ENCODE measurements at regions not wholly inside any gene's neighbourhood (a gene's known extent, or its start where the extent isn't known, plus 50 kb on each side); places are given as distances from the start of the nearest gene placed in this dataset.

DNA sequence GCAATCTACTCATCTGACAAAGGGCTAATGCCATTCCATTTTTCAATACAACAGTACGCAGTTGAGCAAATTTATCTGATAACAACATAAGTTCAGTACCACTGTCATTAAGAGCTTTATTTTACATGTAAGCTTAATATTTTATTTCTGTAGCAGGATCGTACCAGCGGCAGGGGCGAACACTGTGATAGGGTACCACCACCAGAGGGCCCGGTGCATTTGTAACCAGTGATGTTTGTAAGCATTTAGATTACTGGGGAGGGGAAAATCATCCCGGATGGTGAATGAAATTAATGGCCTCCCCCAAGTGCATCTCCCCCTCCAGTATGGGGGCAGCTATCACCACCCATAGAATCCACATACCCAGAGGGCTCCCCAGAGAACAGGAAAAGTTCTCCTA is 179.0 kb downstream of the ADGRA3 start:
- no peak for DNase-seq
- intact Hi-C loops (cut with DNase I): no loop called here
- no peak for ATAC-seq (ENCODE audit: poor library complexity)

DNA sequence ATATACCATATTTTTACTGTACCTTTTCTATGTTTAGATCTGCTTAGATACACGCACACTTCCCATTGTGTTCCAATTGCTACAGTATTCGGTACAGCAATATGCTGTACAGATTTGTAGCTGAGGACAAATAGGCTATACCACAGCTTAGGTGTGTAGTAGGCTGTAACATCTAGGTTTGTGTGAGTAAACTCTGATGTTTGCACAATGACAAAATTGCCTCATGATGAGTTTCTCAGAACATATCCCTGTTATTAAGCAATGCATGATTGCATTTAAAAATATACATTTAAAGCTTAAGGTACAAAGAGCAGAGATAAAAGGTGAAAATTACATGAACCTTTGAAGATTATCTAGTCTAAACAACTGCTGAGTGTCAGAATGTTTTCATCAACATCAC is 181.7 kb downstream of the ADGRA3 start:
- ATAC-seq (ENCODE audit: poor library complexity) (no peak), DNase-seq (no peak)
- intact Hi-C loops (cut with DNase I): no loop called here

GRCh38 chr4:22324422-22324821 is 191.4 kb downstream of the ADGRA3 start:
- ATAC-seq (ENCODE audit: poor library complexity) (peak; percentile 29), DNase-seq (no peak)
- intact Hi-C loops (cut with DNase I): no loop called here

DNA sequence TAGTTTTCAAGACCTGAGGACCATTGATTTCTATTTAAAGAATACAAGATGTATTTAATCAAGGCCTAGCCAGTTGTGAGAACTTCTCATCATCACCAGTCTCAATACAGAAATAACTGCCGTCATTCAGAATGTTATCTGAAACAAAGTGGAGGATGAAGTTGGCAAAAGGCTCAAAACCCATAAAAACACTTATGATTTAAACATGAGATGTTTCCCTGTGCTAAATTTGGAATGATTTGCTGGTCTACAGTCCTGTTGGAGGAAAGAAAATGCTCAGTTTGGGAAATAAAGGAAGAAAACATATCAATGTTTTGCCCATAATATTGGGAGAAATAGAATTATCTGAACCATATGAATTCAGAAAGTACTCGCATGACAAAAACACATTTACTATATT is 192.2 kb downstream of the ADGRA3 start:
- DNase-seq (no peak), ATAC-seq (ENCODE audit: poor library complexity) (no peak)
- intact Hi-C loops (cut with DNase I): no loop called here

GRCh38 chr4:22322996-22323395 is 192.9 kb downstream of the ADGRA3 start:
- intact Hi-C loops (cut with DNase I): no loop called here
- ATAC-seq (ENCODE audit: poor library complexity): no peak
- DNase-seq: no peak

GRCh38 chr4:22315628-22316027 is 200.2 kb downstream of the ADGRA3 start:
- intact Hi-C loops (cut with DNase I): no loop called here
- no peak for DNase-seq
- ATAC-seq (ENCODE audit: poor library complexity): no peak

DNA sequence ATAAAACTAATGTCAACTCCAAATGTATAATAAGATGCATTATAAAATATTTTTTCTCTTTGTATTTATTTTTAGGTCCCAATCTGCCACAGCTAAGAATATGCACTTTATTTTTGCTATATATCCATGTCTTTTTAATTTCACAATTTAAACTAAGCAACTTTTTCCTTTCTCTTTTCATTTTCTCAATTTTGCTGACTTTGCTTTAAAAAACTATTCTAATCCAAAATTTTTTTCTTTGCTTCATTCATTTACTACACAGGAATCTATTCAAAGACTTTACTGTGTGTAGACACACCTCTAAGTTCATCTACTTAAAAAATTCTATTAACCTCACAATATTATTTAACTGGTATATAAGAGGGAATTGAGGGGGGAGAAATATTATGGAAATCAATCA is 201.9 kb downstream of the ADGRA3 start:
- no peak for ATAC-seq (ENCODE audit: poor library complexity)

GRCh38 chr4:22312113-22312512 is 203.8 kb downstream of the ADGRA3 start:
- intact Hi-C loops (cut with DNase I): no loop called here
- ATAC-seq (ENCODE audit: poor library complexity) (no peak), DNase-seq (no peak)

More for the DNA sequence above, 201.9 kb downstream of the ADGRA3 start:
- intact Hi-C loops (cut with DNase I): no loop called here
- DNase-seq: no peak

DNA sequence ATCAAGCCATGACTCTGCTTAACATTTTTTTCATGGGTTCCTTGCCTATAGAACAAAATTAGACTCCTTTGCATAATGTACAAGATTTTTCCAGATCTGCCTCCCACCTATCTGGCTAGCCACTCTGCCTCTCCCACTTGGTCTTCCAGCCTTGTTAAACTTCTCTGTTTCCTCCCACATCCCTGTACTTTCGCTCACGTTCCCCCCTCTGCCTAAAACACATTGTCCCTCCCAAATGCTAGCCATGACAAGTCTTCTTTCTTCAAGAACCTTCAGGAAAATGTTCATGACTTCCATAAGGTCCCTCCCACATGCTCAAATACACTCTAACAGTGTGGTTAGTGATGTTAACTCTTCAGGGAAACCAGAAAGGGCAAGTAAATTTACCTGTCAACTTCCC is 214.6 kb downstream of the ADGRA3 start:
- no peak for ATAC-seq (ENCODE audit: poor library complexity)
- no peak for DNase-seq
- intact Hi-C loops (cut with DNase I): no loop called here

- no peak for ATAC-seq (ENCODE audit: poor library complexity)
- DNase-seq: no peak
- intact Hi-C loops (cut with DNase I): no loop called here
Observed at GRCh38 chr4:22299678-22300077, 216.2 kb downstream of the ADGRA3 start.

DNA sequence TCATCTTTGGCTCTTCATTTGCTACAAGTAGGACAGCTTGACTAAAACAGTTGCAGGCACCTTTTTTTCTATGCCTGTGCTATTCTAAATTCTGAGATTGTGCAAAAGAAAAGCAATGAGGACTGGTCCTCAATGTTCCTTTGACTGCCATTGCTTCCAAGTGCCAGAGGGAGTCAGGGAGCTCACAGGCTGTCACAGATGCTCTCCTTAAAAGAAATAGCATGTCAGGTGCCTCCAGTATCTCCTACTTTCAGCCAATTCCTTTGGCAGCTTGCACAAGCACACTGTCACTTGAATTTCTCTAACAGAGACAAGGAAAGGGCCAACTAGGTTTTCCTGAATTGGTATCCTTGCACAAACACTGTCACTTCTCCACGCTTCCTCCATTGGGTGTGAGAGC is 228.2 kb downstream of the ADGRA3 start:
- ATAC-seq (ENCODE audit: poor library complexity): no peak
- intact Hi-C loops (cut with DNase I): no loop called here
- no peak for DNase-seq

DNA sequence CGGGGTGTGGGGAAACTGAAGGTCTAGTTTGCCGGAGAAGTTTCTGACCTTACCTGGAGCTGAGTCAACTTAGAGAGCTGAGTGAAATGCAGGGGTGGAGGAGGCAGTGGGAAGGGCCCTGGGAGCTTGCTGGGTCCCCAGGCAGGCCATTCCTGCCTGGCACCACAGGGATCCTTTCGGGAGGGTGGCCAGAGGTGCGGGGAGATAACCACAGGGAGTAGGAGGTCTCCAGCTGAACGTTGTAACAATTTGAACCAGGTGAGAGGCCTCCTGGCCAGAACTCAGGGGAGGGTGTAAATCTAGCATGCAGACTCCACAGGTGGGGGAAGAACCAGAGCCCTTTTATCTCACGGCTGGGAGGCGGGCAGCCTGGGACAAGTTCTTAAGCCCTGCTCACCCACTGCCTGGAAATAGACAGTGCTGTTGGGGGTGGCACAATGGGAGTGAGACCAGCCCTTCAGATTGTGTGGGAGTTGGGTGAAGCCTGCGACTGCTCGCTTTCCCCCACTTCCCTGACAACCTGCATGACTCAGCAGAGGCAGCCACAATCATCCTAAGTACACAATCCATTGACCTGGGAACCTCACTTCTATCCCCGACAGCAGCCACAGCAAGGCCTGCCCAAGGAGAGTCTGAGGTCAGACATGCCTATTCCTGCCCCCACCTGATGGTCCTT is 247.4 kb downstream of the ADGRA3 start:
- intact Hi-C loops (cut with DNase I): no loop called here
- DNase-seq (peak; percentile 21), ATAC-seq (ENCODE audit: poor library complexity) (no peak)

- DNase-seq (no peak), ATAC-seq (ENCODE audit: poor library complexity) (no peak)
- intact Hi-C loops (cut with DNase I): no loop called here
Observed at GRCh38 chr4:22264261-22264660, 251.6 kb downstream of the ADGRA3 start.

DNA sequence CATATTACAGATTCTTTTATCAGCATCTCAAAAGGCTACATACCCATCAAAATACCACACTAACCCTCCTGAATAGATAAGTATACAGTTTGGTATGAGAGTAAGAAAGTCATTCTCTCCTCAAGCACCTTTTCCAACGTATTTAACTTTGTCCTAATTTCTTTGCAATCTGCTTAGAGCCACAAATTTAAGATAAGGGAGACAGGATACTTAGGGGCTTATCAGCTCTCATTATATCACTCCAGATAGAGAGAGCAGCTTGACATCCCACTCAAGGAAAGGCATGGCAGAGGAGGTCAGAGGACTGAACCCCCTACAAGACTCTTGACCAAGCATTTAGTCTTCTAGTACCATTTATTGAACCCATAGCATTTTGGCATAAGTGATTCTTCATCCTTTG is 262.4 kb downstream of the ADGRA3 start:
- ATAC-seq (ENCODE audit: poor library complexity) (no peak), DNase-seq (no peak)
- intact Hi-C loops (cut with DNase I): no loop called here

DNA sequence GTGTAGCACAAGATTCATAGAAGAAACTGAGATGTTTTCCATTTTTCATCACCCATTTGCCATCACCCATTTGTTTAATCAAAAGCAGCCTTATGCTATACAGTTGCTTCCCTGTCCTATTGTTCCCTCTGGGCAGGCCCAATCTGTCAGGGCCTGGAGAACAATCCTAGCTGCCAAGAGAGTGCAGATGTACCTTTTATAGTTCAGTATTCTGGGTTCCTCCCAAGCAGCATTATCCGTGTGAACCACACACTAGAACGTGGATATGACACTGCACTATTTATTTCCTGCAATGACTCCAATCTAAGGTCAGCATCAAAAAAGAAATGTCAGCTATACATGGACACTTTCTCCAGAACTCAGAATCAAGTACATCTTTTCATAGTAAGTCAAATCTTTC is 269.0 kb downstream of the ADGRA3 start:
- DNase-seq: no peak
- peak; percentile 65 for ATAC-seq (ENCODE audit: poor library complexity)
- intact Hi-C loops (cut with DNase I): no loop called here

DNA sequence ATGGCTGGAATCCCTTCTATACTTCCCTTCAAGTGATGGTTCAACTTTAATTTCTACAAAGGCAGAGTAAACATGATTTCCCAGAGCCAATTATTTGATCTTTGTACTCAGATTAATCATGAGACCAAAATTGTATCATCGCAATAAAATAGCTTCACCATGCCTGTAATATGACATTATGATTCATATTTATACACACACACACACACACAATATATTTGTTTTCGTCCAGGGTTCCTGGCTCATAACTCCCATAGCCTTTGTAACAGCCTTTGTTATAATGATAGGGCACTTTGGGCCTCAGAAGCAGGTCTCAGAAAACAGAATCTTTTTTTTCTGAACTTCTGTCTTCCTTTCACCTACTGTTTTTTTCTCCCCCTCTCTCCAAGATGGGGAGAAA is 270.6 kb downstream of the ADGRA3 start:
- intact Hi-C loops (cut with DNase I): no loop called here
- DNase-seq (no peak), ATAC-seq (ENCODE audit: poor library complexity) (no peak)

GRCh38 chr4:22241415-22241814 is 274.5 kb downstream of the ADGRA3 start:
- intact Hi-C loops (cut with DNase I): no loop called here
- no peak for DNase-seq
- no peak for ATAC-seq (ENCODE audit: poor library complexity)

DNA sequence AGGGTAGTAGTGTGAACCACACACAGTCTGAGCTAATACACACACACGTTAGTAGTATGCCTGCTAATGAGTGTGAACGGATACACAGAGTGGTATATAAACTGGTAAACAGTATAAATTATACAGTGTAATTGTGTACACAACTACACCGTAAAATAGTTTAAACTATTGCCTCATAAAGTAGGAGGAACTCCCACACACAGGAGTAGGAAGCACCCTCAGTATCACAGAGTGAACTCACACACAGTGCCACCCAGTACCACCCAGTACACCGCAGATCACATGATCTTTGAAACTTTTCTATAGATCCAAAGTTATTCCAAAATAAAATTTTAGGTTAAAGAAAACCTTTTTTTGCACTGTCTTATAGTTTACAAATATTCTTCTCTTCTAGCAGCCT is 275.1 kb downstream of the ADGRA3 start:
- intact Hi-C loops (cut with DNase I): no loop called here
- DNase-seq (no peak), ATAC-seq (ENCODE audit: poor library complexity) (no peak)

- DNase-seq (no peak), ATAC-seq (ENCODE audit: poor library complexity) (no peak)
- intact Hi-C loops (cut with DNase I): no loop called here
Observed at GRCh38 chr4:22238742-22239141, 277.1 kb downstream of the ADGRA3 start.

DNA sequence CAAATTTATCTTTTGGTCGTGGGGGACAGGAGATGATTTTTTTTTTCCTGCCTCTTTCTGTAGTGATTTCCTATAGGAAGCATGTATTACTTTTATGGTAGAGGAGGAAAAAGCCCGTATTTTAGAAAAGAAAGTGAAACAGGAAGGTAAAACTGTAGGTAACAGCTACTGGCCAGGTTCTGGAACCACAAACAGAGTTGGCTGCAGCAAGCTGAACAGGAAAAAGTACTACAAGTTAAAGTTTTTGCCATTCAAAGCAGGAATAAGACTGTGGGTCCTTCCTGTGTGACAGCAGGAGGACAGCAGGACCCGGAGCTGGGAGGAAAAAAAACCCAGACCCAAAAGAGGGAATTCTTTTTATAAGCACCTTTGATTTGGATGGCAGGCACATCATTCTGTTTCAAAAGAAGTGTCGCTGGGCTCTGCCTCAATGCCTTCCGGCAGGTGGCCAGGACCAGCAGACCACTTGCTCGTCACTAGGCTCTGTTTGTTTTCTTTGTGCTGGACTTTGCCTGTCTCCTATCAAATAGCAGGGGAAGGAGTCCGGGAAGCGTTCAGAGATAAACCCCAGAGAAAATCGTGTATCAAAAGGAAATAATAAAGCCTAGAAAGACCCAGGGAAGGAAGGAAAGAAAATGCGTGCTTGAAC is 277.9 kb downstream of the ADGRA3 start:
- intact Hi-C loops (cut with DNase I): no loop called here
- ATAC-seq (ENCODE audit: poor library complexity): no peak
- DNase-seq: no peak

Data from Right ventricle myocardium superior (tissue), 1 donor.